ENCODE measurements at regions not wholly inside any gene's neighbourhood (a gene's known extent, or its start where the extent isn't known, plus 50 kb on each side); places are given as distances from the start of the nearest gene placed in this dataset.

- Histone ChIP-seq H3K4me1 (no peaks in the 10 kb centered on the region), H3K27me3 (no peaks in the 10 kb centered on the region), H3K27ac (no peak overlapping the region), H3K9me3 (no peaks in the 10 kb centered on the region), H3K4me3 (no peak overlapping the region), H3K36me3 (no peaks in the 10 kb centered on the region)
- TF ChIP-seq POLR2A (IDR thresholded peaks at IDR 0.05) (no peak), CTCF (IDR thresholded peaks at IDR 0.05 in 4 of 5, conservative IDR thresholded peaks at IDR 0.05 in 1 of 5) (no peak)
- in situ Hi-C loops (cut with MboI; ENCODE audit: low sequenced_read_pairs in 4 of 4) (no loop called here), intact Hi-C loops (cut with DNase I; ENCODE audit: low total_unique reads) (no loop called here)
- DNase-seq: no peak
- no peak for ATAC-seq
These were observed 917.8 kb downstream of the EPHA4 start for GRCh38 chr2:220654322-220654721.

GRCh38 chr2:220660277-220661145, 911.6 kb downstream of the EPHA4 start:
- no peak overlapping the region for H3K27ac ChIP-seq
- H3K36me3 ChIP-seq: no peaks in the 10 kb centered on the region
- no peak overlapping the region for H3K4me3 ChIP-seq
- intact Hi-C loops (cut with DNase I; ENCODE audit: low total_unique reads): no loop called here
- ATAC-seq (no peak), DNase-seq (no peak)
- in situ Hi-C loops (cut with MboI; ENCODE audit: low sequenced_read_pairs in 4 of 4): no loop called here
- H3K4me1 ChIP-seq: no peaks in the 10 kb centered on the region
- no peaks in the 10 kb centered on the region for H3K27me3 ChIP-seq
- H3K9me3 ChIP-seq: no peaks in the 10 kb centered on the region
- TF ChIP-seq CTCF (IDR thresholded peaks at IDR 0.05 in 4 of 5, conservative IDR thresholded peaks at IDR 0.05 in 1 of 5): no peak
- TF ChIP-seq POLR2A (IDR thresholded peaks at IDR 0.05): no peak

GRCh38 chr2:220662431-220662830, 909.7 kb downstream of the EPHA4 start:
- no peaks in the 10 kb centered on the region for H3K9me3 ChIP-seq
- H3K27ac ChIP-seq: no peak overlapping the region
- in situ Hi-C loops (cut with MboI; ENCODE audit: low sequenced_read_pairs in 4 of 4) (no loop called here), intact Hi-C loops (cut with DNase I; ENCODE audit: low total_unique reads) (no loop called here)
- H3K4me3 ChIP-seq: no peak overlapping the region
- H3K27me3 ChIP-seq: no peaks in the 10 kb centered on the region
- no peak for TF ChIP-seq POLR2A (IDR thresholded peaks at IDR 0.05)
- TF ChIP-seq CTCF (IDR thresholded peaks at IDR 0.05 in 4 of 5, conservative IDR thresholded peaks at IDR 0.05 in 1 of 5): no peak
- no peaks in the 10 kb centered on the region for H3K4me1 ChIP-seq
- ATAC-seq (no peak), DNase-seq (no peak)
- no peaks in the 10 kb centered on the region for H3K36me3 ChIP-seq

GRCh38 chr2:220663065-220663464, 909.0 kb downstream of the EPHA4 start:
- H3K4me1 ChIP-seq: no peaks in the 10 kb centered on the region
- H3K4me3 ChIP-seq: no peak overlapping the region
- no peak for TF ChIP-seq POLR2A (IDR thresholded peaks at IDR 0.05)
- no peaks in the 10 kb centered on the region for H3K27me3 ChIP-seq
- ATAC-seq: no peak
- H3K9me3 ChIP-seq: no peaks in the 10 kb centered on the region
- no peak for DNase-seq
- intact Hi-C loops (cut with DNase I; ENCODE audit: low total_unique reads) (no loop called here), in situ Hi-C loops (cut with MboI; ENCODE audit: low sequenced_read_pairs in 4 of 4) (no loop called here)
- H3K36me3 ChIP-seq: no peaks in the 10 kb centered on the region
- H3K27ac ChIP-seq: no peak overlapping the region

- no peak for TF ChIP-seq POLR2A (IDR thresholded peaks at IDR 0.05)
- no peak for TF ChIP-seq CTCF (IDR thresholded peaks at IDR 0.05 in 4 of 5, conservative IDR thresholded peaks at IDR 0.05 in 1 of 5)
- Histone ChIP-seq H3K4me3 (no peak overlapping the region), H3K9me3 (no peaks in the 10 kb centered on the region), H3K27ac (peak overlapping the region in 2 of 4 donors; percentile 5 to 49), H3K27me3 (no peaks in the 10 kb centered on the region), H3K36me3 (no peaks in the 10 kb centered on the region), H3K4me1 (no peaks in the 10 kb centered on the region)
- ATAC-seq (peak; percentile 60 to 74), DNase-seq (peak; percentile 8 to 25)
- in situ Hi-C loops (cut with MboI; ENCODE audit: low sequenced_read_pairs in 4 of 4): no loop called here
- intact Hi-C loops (cut with DNase I; ENCODE audit: low total_unique reads): no loop called here
These were observed 907.6 kb downstream of the EPHA4 start for GRCh38 chr2:220664272-220665107.

Measured in gastrocnemius medialis (tissue), 4 donors.